ENCODE measurements at regions not wholly inside any gene's neighbourhood (a gene's known extent, or its start where the extent isn't known, plus 50 kb on each side); places are given as distances from the start of the nearest gene placed in this dataset.

GRCh38 chr5:86864051-86864450 lies 246.3 kb downstream of the COX7C start:
- H3K4me3 ChIP-seq = no peak overlapping the region
- H3K4me1 ChIP-seq = no peaks in the 10 kb centered on the region
- H3K36me3 ChIP-seq = no peaks in the 10 kb centered on the region
- no peak overlapping the region for H3K4me2 ChIP-seq
- H3K27me3 ChIP-seq = no peaks in the 10 kb centered on the region
- no peak overlapping the region for H3K27ac ChIP-seq
- no peak overlapping the region for H3K9ac ChIP-seq
- H4K20me1 ChIP-seq = no peaks in the 10 kb centered on the region
- TF ChIP-seq Cebpa-rat (IDR thresholded peaks at IDR 0.05) = no peak
- H3K9me3 ChIP-seq (replicated peaks in 1 of 11) = no peaks in the 10 kb centered on the region

GRCh38 chr5:86865256-86865785 lies 247.6 kb downstream of the COX7C start:
- Histone ChIP-seq H3K4me1 (no peaks in the 10 kb centered on the region), H3K4me3 (no peak overlapping the region), H4K20me1 (no peaks in the 10 kb centered on the region), H3K9me3 (replicated peaks in 1 of 11) (no peaks in the 10 kb centered on the region), H3K9ac (no peak overlapping the region), H3K27ac (no peak overlapping the region), H3K27me3 (no peaks in the 10 kb centered on the region), H3K36me3 (no peaks in the 10 kb centered on the region), H3K4me2 (no peak overlapping the region)
- no peak for TF ChIP-seq Cebpa-rat (IDR thresholded peaks at IDR 0.05)

- Histone ChIP-seq H3K27ac (no peak overlapping the region), H3K36me3 (no peaks in the 10 kb centered on the region)
- TF ChIP-seq Cebpa-rat (IDR thresholded peaks at IDR 0.05) = no peak
Observed at GRCh38 chr5:86866036-86866435, 248.3 kb downstream of the COX7C start.

GRCh38 chr5:86869268-86869667 lies 251.5 kb downstream of the COX7C start:
- Histone ChIP-seq H3K9me3 (replicated peaks in 1 of 11) (no peaks in the 10 kb centered on the region), H3K9ac (no peak overlapping the region), H3K4me3 (no peak overlapping the region), H3K4me1 (no peaks in the 10 kb centered on the region), H3K36me3 (no peaks in the 10 kb centered on the region), H4K20me1 (no peaks in the 10 kb centered on the region), H3K27me3 (no peaks in the 10 kb centered on the region), H3K27ac (no peak overlapping the region), H3K4me2 (no peak overlapping the region)
- TF ChIP-seq Cebpa-rat (IDR thresholded peaks at IDR 0.05) = no peak

More at GRCh38 chr5:86866036-86866435, 248.3 kb downstream of the COX7C start:
- Histone ChIP-seq H3K4me1 (no peaks in the 10 kb centered on the region), H3K9me3 (replicated peaks in 1 of 11) (no peaks in the 10 kb centered on the region), H4K20me1 (no peaks in the 10 kb centered on the region), H3K9ac (no peak overlapping the region), H3K4me2 (no peak overlapping the region), H3K27me3 (no peaks in the 10 kb centered on the region), H3K4me3 (no peak overlapping the region)

GRCh38 chr5:86875539-86875938 lies 257.8 kb downstream of the COX7C start:
- H4K20me1 ChIP-seq = no peaks in the 10 kb centered on the region
- no peak overlapping the region for H3K4me3 ChIP-seq
- no peaks in the 10 kb centered on the region for H3K36me3 ChIP-seq
- H3K4me2 ChIP-seq = no peak overlapping the region
- no peaks in the 10 kb centered on the region for H3K9me3 ChIP-seq (replicated peaks in 1 of 11)
- H3K9ac ChIP-seq = no peak overlapping the region
- TF ChIP-seq Cebpa-rat (IDR thresholded peaks at IDR 0.05) = no peak
- no peaks in the 10 kb centered on the region for H3K4me1 ChIP-seq
- no peaks in the 10 kb centered on the region for H3K27me3 ChIP-seq
- H3K27ac ChIP-seq = no peak overlapping the region

- H4K20me1 ChIP-seq = no peaks in the 10 kb centered on the region
- no peak overlapping the region for H3K27ac ChIP-seq
- no peak overlapping the region for H3K9ac ChIP-seq
- no peak for TF ChIP-seq Cebpa-rat (IDR thresholded peaks at IDR 0.05)
- H3K9me3 ChIP-seq (replicated peaks in 1 of 11) = no peaks in the 10 kb centered on the region
- H3K4me1 ChIP-seq = peaks cover 0 to 4% (median 0%) of the 10 kb centered on the region in 10 experiments; a peak in 2 of 20 replicates
- H3K4me3 ChIP-seq = no peak overlapping the region
- H3K27me3 ChIP-seq = no peaks in the 10 kb centered on the region
- no peaks in the 10 kb centered on the region for H3K36me3 ChIP-seq
- no peak overlapping the region for H3K4me2 ChIP-seq
Observed at GRCh38 chr5:86878250-86878649, 260.5 kb downstream of the COX7C start.

GRCh38 chr5:86879086-86879485 lies 261.3 kb downstream of the COX7C start:
- Histone ChIP-seq H3K27me3 (no peaks in the 10 kb centered on the region), H3K27ac (no peak overlapping the region), H3K9me3 (replicated peaks in 1 of 11) (no peaks in the 10 kb centered on the region), H3K4me2 (no peak overlapping the region), H3K9ac (no peak overlapping the region), H3K4me3 (no peak overlapping the region), H3K36me3 (no peaks in the 10 kb centered on the region), H3K4me1 (peaks cover 0 to 4% (median 0%) of the 10 kb centered on the region in 10 experiments; a peak in 2 of 20 replicates), H4K20me1 (no peaks in the 10 kb centered on the region)
- TF ChIP-seq Cebpa-rat (IDR thresholded peaks at IDR 0.05) = no peak

GRCh38 chr5:86880344-86880743 lies 262.6 kb downstream of the COX7C start:
- TF ChIP-seq Cebpa-rat (IDR thresholded peaks at IDR 0.05) = no peak
- H3K4me1 ChIP-seq = peaks cover 0 to 4% (median 0%) of the 10 kb centered on the region in 10 experiments; a peak in 2 of 20 replicates
- H3K9me3 ChIP-seq (replicated peaks in 1 of 11) = no peaks in the 10 kb centered on the region
- H4K20me1 ChIP-seq = no peaks in the 10 kb centered on the region
- no peak overlapping the region for H3K27ac ChIP-seq
- no peak overlapping the region for H3K4me2 ChIP-seq
- no peaks in the 10 kb centered on the region for H3K36me3 ChIP-seq
- no peaks in the 10 kb centered on the region for H3K27me3 ChIP-seq
- no peak overlapping the region for H3K9ac ChIP-seq
- no peak overlapping the region for H3K4me3 ChIP-seq

- Histone ChIP-seq H3K4me2 (no peak overlapping the region), H3K9ac (no peak overlapping the region), H4K20me1 (no peaks in the 10 kb centered on the region), H3K36me3 (no peaks in the 10 kb centered on the region), H3K9me3 (replicated peaks in 1 of 11) (no peaks in the 10 kb centered on the region), H3K4me3 (no peak overlapping the region), H3K27ac (no peak overlapping the region), H3K4me1 (peaks cover 0 to 4% (median 0%) of the 10 kb centered on the region in 10 experiments; a peak in 2 of 20 replicates), H3K27me3 (no peaks in the 10 kb centered on the region)
- TF ChIP-seq Cebpa-rat (IDR thresholded peaks at IDR 0.05) = no peak
Observed at GRCh38 chr5:86880785-86881492, 263.2 kb downstream of the COX7C start.

GRCh38 chr5:86881493-86882090 lies 263.9 kb downstream of the COX7C start:
- Histone ChIP-seq H3K27me3 (no peaks in the 10 kb centered on the region), H3K9ac (no peak overlapping the region), H3K9me3 (replicated peaks in 1 of 11) (no peaks in the 10 kb centered on the region), H3K4me2 (no peak overlapping the region), H4K20me1 (no peaks in the 10 kb centered on the region), H3K36me3 (no peaks in the 10 kb centered on the region), H3K4me1 (peaks cover 0 to 4% (median 0%) of the 10 kb centered on the region in 10 experiments; a peak in 2 of 20 replicates), H3K27ac (no peak overlapping the region), H3K4me3 (no peak overlapping the region)
- no peak for TF ChIP-seq Cebpa-rat (IDR thresholded peaks at IDR 0.05)

Measured in BLaER1 treated with 17β-estradiol and CSF1 and Interleukin-3, amounts not matched to agents 10 nM and 100 nM (cell line).